Hepatocyte (in vitro differentiated cells): ENCODE measurements at regions not wholly inside any gene's neighbourhood (a gene's known extent, or its start where the extent isn't known, plus 50 kb on each side); places are given as distances from the start of the nearest gene placed in this dataset.

ENCODE experiments used
- DNase-seq: peaks from one replicate; pipeline ENCODE4 v3.0.0-alpha.2; 2016; ENCODE audit warnings: low spot score
- H2AFZ ChIP-seq: fragments of 200-600 bp; sonication (generic); 2 replicates; pipeline ENCODE4 v1.6.0; 2016; ENCODE audit warnings: antibody characterized with exemption, mild to moderate bottlenecking
- H3K27ac ChIP-seq: fragments of 200-600 bp; sonication (generic); 2 replicates; pipeline ENCODE4 v1.5.1; 2016; ENCODE audit warnings: mild to moderate bottlenecking
- H3K27me3 ChIP-seq: fragments of 200-600 bp; sonication (generic); 2 replicates; pipeline ENCODE4 v1.6.1; 2016
- H3K36me3 ChIP-seq: fragments of 200-600 bp; sonication (generic); replicated peaks from 2 replicates; pipeline ENCODE4 v1.5.1; 2016; ENCODE audit warnings: low read depth; ENCODE audit not compliant: insufficient read depth
- H3K4me1 ChIP-seq: fragments of 200-600 bp; sonication (generic); 2 replicates; pipeline ENCODE4 v1.5.1; 2016; ENCODE audit warnings: mild to moderate bottlenecking, moderate library complexity; ENCODE audit not compliant: insufficient read depth
- H3K4me2 ChIP-seq: fragments of 200-600 bp; sonication (generic); 2 replicates; pipeline ENCODE4 v1.6.0; 2016
- H3K4me3 ChIP-seq: fragments of 200-600 bp; sonication (generic); 2 replicates; pipeline ENCODE4 v1.5.1; 2016; ENCODE audit warnings: mild to moderate bottlenecking
- H3K79me2 ChIP-seq: fragments of 200-600 bp; sonication (generic); 2 replicates; pipeline ENCODE4 v1.6.0; 2017; ENCODE audit warnings: mild to moderate bottlenecking
- H3K9me2 ChIP-seq: fragments of 200-600 bp; sonication (generic); replicated peaks from 2 replicates; pipeline ENCODE4 v1.6.0; 2017; ENCODE audit warnings: mild to moderate bottlenecking; ENCODE audit not compliant: insufficient read depth
- H3K9me3 ChIP-seq: fragments of 200-600 bp; sonication (generic); 2 replicates; pipeline ENCODE4 v1.5.1; 2016; ENCODE audit warnings: low read depth, mild to moderate bottlenecking
- H4K20me1 ChIP-seq: fragments of 200-600 bp; sonication (generic); 2 replicates; pipeline ENCODE4 v1.6.0; 2016; ENCODE audit warnings: mild to moderate bottlenecking; ENCODE audit not compliant: insufficient read depth, poor library complexity, severe bottlenecking
- CTCF ChIP-seq: fragments of 200-600 bp; sonication (generic); IDR thresholded peaks from 2 replicates; pipeline ENCODE4 v1.5.1; 2016; ENCODE audit warnings: antibody characterized with exemption, mild to moderate bottlenecking; ENCODE audit not compliant: poor library complexity
- EZH2 ChIP-seq: fragments of 200-600 bp; sonication (generic); IDR thresholded peaks from 2 replicates; pipeline ENCODE4 v1.6.1; 2016; ENCODE audit warnings: antibody characterized with exemption, mild to moderate bottlenecking, borderline replicate concordance
- EZH2phosphoT487 ChIP-seq: fragments of 200-600 bp; sonication (generic); IDR thresholded peaks from one replicate; pipeline ENCODE4 v1.6.1; 2018; ENCODE audit warnings: antibody characterized with exemption, mild to moderate bottlenecking, low read depth, moderate library complexity; ENCODE audit not compliant: unreplicated experiment, severe bottlenecking
- WGBS: methylation state at CpG from one replicate; pipeline ENCODE4 v1.1.6; 2016; ENCODE audit warnings: low lambda C conversion rate; ENCODE audit errors: missing lambda C conversion rate; 5-methylcytosine and 5-hydroxymethylcytosine counted together

- DNase-seq = no peak
- no peaks in the 10 kb centered on the region for H3K36me3 ChIP-seq
- no peaks in the 10 kb centered on the region for H3K4me1 ChIP-seq
- no peak overlapping the region for H3K4me3 ChIP-seq
- H3K27ac ChIP-seq = no peak overlapping the region
- no peaks in the 10 kb centered on the region for H3K79me2 ChIP-seq
- no peak for TF ChIP-seq EZH2phosphoT487
- TF ChIP-seq EZH2 = no peak
- TF ChIP-seq CTCF = no peak
- no peaks in the 10 kb centered on the region for H3K9me2 ChIP-seq
- 91% methylated on average over 1 of the region's 1 CpG for WGBS
- no peaks in the 10 kb centered on the region for H4K20me1 ChIP-seq
- H3K9me3 ChIP-seq = no peaks in the 10 kb centered on the region
- H2AFZ ChIP-seq = no peak overlapping the region
- no peak overlapping the region for H3K4me2 ChIP-seq
- no peaks in the 10 kb centered on the region for H3K27me3 ChIP-seq
These were observed 192.2 kb upstream of the CDKN2B start for GRCh38 chr9:22201256-22201655.

- H3K4me2 ChIP-seq = peak overlapping the region; percentile 47
- 57% methylated on average over 8 of the region's 8 CpGs for WGBS
- peak; percentile 28 for DNase-seq
These were observed 194.4 kb upstream of the CDKN2B start for GRCh38 chr9:22203371-22204138.

GRCh38 chr9:22204240-22204639 is 195.1 kb upstream of the CDKN2B start:
- no peaks in the 10 kb centered on the region for H3K27me3 ChIP-seq
- no peak overlapping the region for H3K4me3 ChIP-seq
- H3K79me2 ChIP-seq = no peaks in the 10 kb centered on the region
- WGBS = 100% methylated on average over 2 of the region's 2 CpGs
- TF ChIP-seq CTCF (no peak), EZH2 (no peak), EZH2phosphoT487 (no peak)
- H3K9me2 ChIP-seq = no peaks in the 10 kb centered on the region
- DNase-seq = no peak
- H2AFZ ChIP-seq = no peak overlapping the region
- no peak overlapping the region for H3K27ac ChIP-seq
- H3K9me3 ChIP-seq = no peaks in the 10 kb centered on the region
- H3K4me2 ChIP-seq = no peak overlapping the region
- H4K20me1 ChIP-seq = no peaks in the 10 kb centered on the region
- H3K36me3 ChIP-seq = no peaks in the 10 kb centered on the region
- no peaks in the 10 kb centered on the region for H3K4me1 ChIP-seq

More at GRCh38 chr9:22203371-22204138, 194.4 kb upstream of the CDKN2B start:
- Histone ChIP-seq H4K20me1 (no peaks in the 10 kb centered on the region), H2AFZ (no peak overlapping the region), H3K36me3 (no peaks in the 10 kb centered on the region), H3K79me2 (no peaks in the 10 kb centered on the region), H3K4me3 (no peak overlapping the region), H3K9me3 (no peaks in the 10 kb centered on the region), H3K27me3 (no peaks in the 10 kb centered on the region), H3K4me1 (no peaks in the 10 kb centered on the region), H3K27ac (no peak overlapping the region), H3K9me2 (no peaks in the 10 kb centered on the region)
- no peak for TF ChIP-seq CTCF

GRCh38 chr9:22206833-22207232 is 197.7 kb upstream of the CDKN2B start:
- 57% methylated on average over 5 of the region's 5 CpGs for WGBS

More at GRCh38 chr9:22206833-22207232, 197.7 kb upstream of the CDKN2B start:
- Histone ChIP-seq H3K27ac (no peak overlapping the region), H3K36me3 (no peaks in the 10 kb centered on the region), H3K4me2 (no peak overlapping the region), H3K27me3 (no peaks in the 10 kb centered on the region), H3K79me2 (no peaks in the 10 kb centered on the region), H3K4me3 (no peak overlapping the region), H4K20me1 (no peaks in the 10 kb centered on the region), H3K9me2 (no peaks in the 10 kb centered on the region), H3K9me3 (no peaks in the 10 kb centered on the region), H2AFZ (no peak overlapping the region), H3K4me1 (no peaks in the 10 kb centered on the region)
- TF ChIP-seq CTCF = no peak
- no peak for TF ChIP-seq EZH2
- TF ChIP-seq EZH2phosphoT487 = no peak
- DNase-seq = no peak
